Panc1 (cell line): ENCODE measurements at regions not wholly inside any gene's neighbourhood (a gene's known extent, or its start where the extent isn't known, plus 50 kb on each side); places are given as distances from the start of the nearest gene placed in this dataset.

Experiments
- ATAC-seq: fragments of 200-7000 bp; cut with Tn5 transposase; 2 replicates; pipeline ENCODE4 v1.9.1; 2020; ENCODE audit warnings: mild to moderate bottlenecking, moderate library complexity
- BruUV-seq: library from RNA; stranded (reverse); fragments of 400-500 nt; replicated peaks from 2 replicates; lab custom pipeline; 2021; lab: Mats Ljungman, UMichigan
- CTCF ChIA-PET: fragments of 300-600 bp; sonication (Branson Sonifier 250); formaldehyde crosslinking; loops from one replicate; lab custom pipeline; 2022; ENCODE audit warnings: antibody characterized with exemption; lab: Charles Lee
- POLR2A ChIA-PET: fragments of 300-600 bp; sonication (Branson Sonifier 250); formaldehyde crosslinking; loops from one replicate; lab custom pipeline; 2022; ENCODE audit warnings: antibody characterized with exemption; lab: Charles Lee
- DNase-seq: peaks from one replicate; pipeline ENCODE4 v3.0.0-alpha.2; 2010; ENCODE audit warnings: low read depth, low spot score
- H3K27ac ChIP-seq: 2 replicates; pipeline ENCODE4 v1.5.1; 2011; ENCODE audit warnings: mild to moderate bottlenecking, low read length, inconsistent platforms
- H3K27me3 ChIP-seq: fragments of 200-500 bp; sonication (Bioruptor generic); 2 replicates; pipeline ENCODE4 v1.6.0; 2014; ENCODE audit warnings: low read length, inconsistent platforms; ENCODE audit not compliant: control insufficient read depth, insufficient read depth
- H3K36me3 ChIP-seq: fragments of 200-500 bp; sonication (Bioruptor generic); 2 replicates; pipeline ENCODE4 v1.5.1; 2014; ENCODE audit warnings: inconsistent platforms, mild to moderate bottlenecking, low read length, moderate library complexity; ENCODE audit not compliant: control insufficient read depth, insufficient read depth
- H3K4me1 ChIP-seq: 2 replicates; pipeline ENCODE4 v1.5.1; 2011; ENCODE audit warnings: inconsistent platforms, mild to moderate bottlenecking, low read length, moderate library complexity; ENCODE audit not compliant: control insufficient read depth, insufficient read depth
- H3K4me3 ChIP-seq, 2 experiments: 2 replicates each; pipeline ENCODE4 v1.5.1; 2011 to 2012; ENCODE audit warnings: low read depth in 2 of 2, low read length in 2 of 2, mild to moderate bottlenecking in 2 of 2, inconsistent platforms in 1 of 2, moderate library complexity in 1 of 2
- H3K9me3 ChIP-seq: fragments of 200-500 bp; sonication (Bioruptor generic); 2 replicates; pipeline ENCODE4 v1.5.1; 2014; ENCODE audit warnings: low read depth, mild to moderate bottlenecking, inconsistent platforms, low read length, moderate library complexity; ENCODE audit not compliant: control insufficient read depth, insufficient read depth
- POLR2AphosphoS5 ChIP-seq: IDR thresholded peaks from 2 replicates; pipeline ENCODE4 v1.6.1; 2012; ENCODE audit warnings: mild to moderate bottlenecking, low read depth, low read length, moderate library complexity
- SIN3A ChIP-seq: IDR thresholded peaks from 2 replicates; pipeline ENCODE4 v1.6.1; 2012; ENCODE audit warnings: low read depth, mild to moderate bottlenecking, low read length, moderate library complexity, borderline replicate concordance; ENCODE audit not compliant: insufficient read depth
- TCF7L2 ChIP-seq: IDR thresholded peaks from 2 replicates; pipeline ENCODE4 v1.6.1; 2011; ENCODE audit warnings: mild to moderate bottlenecking, low read depth, low read length, inconsistent platforms
- in situ Hi-C: cut with HindIII; loops from 2 replicates; pipeline ENCODE4 v1.10.0; 2016; ENCODE audit warnings: low sequenced_read_pairs, low pct_unique_long_range_greater_than_20kb
- intact Hi-C: fragments of 100-400 bp; cut with micrococcal nuclease; formaldehyde crosslinking; loops from one replicate; pipeline ENCODE4 v1.10.0; 2022; ENCODE audit not compliant: unreplicated experiment
- TF ChIP-seq, protein P1 (sequence below), 2 experiments: IDR thresholded peaks; 2 replicates each; pipeline ENCODE4 v1.6.1; 2011 to 2012; ENCODE audit warnings: low read depth in 2 of 2, control low read depth in 1 of 2, low read length in 1 of 2, mild to moderate bottlenecking in 1 of 2, moderate library complexity in 1 of 2; ENCODE audit not compliant: insufficient read depth in 1 of 2
- TF ChIP-seq, protein P2 (sequence below): fragments of 450-650 bp; IDR thresholded peaks from 2 replicates; pipeline ENCODE4 v1.5.1; 2017; ENCODE audit warnings: mild to moderate bottlenecking

DNA sequence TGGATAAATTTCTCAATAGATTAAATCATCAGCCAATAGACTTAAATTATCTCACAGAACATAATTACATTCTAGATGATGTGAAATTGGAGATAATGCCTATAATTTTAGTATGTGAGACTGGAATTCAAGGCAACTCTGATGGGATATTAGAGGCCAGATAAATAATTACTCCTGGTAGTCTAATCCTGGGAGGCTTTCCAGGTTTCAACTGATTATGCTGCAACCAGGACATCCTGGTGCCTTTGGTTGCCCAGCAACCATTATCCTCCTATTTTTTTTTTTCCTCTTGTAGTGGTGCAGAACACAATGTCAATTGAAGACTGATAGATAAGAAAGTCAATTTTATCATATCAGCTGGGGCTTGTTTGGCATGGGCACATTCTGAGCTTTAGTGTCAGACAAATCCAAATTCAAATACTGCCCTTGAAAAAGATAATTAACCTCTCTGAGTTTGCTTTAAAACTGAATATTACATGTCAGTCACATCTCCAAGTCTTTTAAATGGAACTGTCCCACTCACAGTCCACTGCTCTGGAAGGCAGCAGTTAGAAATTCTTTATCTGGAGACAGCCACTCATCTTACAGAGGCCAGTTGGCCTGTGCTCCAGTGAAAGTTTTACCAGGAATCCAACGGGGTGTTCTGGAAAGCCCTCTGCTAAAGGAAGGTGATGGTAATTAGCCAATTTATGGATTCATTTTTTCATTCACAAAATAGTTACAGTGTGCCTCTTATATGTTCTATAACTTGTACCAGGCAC, 95.3 kb upstream of the GUCY1A1 start (continued):
- no peak for TF ChIP-seq POLR2AphosphoS5

DNA sequence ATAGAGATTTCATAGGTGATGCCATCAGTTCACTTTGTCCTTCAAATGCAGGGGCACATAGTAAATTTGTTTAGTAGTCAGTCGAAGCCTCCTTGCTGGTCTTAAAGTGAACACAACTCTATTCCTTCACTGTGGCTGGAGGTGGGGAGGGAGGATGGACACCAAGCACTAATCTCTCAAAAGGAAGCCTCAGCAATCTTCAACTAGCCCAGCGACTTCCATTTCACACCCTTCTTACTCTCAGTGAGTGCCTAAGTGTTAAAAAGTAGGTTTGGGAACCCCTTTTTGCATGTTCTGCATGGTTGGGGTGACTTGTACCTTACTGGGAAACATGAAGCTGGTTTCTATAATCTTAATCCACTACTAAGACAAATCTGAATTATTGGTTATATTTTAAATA, 96.0 kb upstream of the GUCY1A1 start:
- Histone ChIP-seq H3K4me3 (no peak overlapping the region), H3K36me3 (no peaks in the 10 kb centered on the region), H3K4me1 (no peaks in the 10 kb centered on the region), H3K27me3 (no peaks in the 10 kb centered on the region), H3K27ac (no peak overlapping the region), H3K9me3 (no peaks in the 10 kb centered on the region)
- intact Hi-C loops (no loop called here), in situ Hi-C loops (no loop called here)
- TF ChIP-seq POLR2AphosphoS5 (no peak), TCF7L2 (no peak), SIN3A (no peak)
- ChIA-PET CTCF (no interaction called here), POLR2A (no interaction called here)
- no peak for DNase-seq
- no peak for ATAC-seq
- BruUV-seq = no TSS peak

DNA sequence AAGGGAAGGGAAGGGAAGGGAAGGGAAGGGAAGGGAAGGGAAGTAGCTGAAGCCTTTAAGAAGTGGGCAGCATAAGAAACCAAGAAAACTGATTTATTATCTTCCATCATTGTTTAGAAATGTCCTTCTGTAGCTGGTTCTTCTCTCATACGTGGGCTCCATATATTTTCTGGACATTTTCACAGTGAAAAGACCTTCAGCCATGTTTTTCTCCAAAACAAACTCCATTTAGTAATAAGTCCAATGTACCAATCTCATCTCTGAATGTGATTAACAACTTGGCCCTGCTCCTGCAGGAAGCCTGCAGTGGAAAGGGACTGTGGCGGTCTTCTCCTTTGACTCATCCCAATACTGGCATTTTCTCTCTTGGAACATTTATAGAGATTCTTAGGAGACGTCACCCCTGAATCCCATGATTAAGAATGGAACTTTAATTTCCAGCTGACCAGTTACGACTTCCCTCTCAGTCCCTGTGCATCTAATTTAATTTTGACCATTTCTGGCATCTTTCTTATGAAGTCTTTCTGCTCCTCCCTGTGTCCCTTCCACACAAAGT, 96.6 kb upstream of the GUCY1A1 start:
- in situ Hi-C loops = no loop called here

DNA sequence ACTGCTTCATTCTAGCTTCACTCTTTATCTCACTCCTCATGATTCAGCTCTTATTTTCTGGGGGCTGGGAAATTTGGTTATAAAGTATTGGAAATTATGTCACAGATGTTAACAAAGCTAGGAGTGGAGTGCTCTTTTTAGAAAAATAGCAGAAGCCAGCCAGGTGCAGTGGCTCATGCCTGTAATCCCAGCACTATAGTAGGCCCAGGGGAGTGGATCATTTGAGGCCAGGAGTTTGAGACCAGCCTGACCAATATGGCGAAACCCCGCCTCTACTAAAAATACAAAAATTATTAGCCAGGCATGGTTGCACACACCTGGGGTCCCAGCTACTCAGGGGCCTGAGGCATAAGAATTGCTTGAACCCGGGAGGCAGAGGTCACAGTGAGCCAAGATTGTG, 97.2 kb upstream of the GUCY1A1 start:
- Histone ChIP-seq H3K4me1 (no peaks in the 10 kb centered on the region), H3K36me3 (no peaks in the 10 kb centered on the region), H3K27me3 (no peaks in the 10 kb centered on the region), H3K9me3 (no peaks in the 10 kb centered on the region), H3K4me3 (no peak overlapping the region), H3K27ac (no peak overlapping the region)
- TF ChIP-seq TCF7L2 (no peak), POLR2AphosphoS5 (no peak), SIN3A (no peak)
- TF ChIP-seq, protein P1, sequence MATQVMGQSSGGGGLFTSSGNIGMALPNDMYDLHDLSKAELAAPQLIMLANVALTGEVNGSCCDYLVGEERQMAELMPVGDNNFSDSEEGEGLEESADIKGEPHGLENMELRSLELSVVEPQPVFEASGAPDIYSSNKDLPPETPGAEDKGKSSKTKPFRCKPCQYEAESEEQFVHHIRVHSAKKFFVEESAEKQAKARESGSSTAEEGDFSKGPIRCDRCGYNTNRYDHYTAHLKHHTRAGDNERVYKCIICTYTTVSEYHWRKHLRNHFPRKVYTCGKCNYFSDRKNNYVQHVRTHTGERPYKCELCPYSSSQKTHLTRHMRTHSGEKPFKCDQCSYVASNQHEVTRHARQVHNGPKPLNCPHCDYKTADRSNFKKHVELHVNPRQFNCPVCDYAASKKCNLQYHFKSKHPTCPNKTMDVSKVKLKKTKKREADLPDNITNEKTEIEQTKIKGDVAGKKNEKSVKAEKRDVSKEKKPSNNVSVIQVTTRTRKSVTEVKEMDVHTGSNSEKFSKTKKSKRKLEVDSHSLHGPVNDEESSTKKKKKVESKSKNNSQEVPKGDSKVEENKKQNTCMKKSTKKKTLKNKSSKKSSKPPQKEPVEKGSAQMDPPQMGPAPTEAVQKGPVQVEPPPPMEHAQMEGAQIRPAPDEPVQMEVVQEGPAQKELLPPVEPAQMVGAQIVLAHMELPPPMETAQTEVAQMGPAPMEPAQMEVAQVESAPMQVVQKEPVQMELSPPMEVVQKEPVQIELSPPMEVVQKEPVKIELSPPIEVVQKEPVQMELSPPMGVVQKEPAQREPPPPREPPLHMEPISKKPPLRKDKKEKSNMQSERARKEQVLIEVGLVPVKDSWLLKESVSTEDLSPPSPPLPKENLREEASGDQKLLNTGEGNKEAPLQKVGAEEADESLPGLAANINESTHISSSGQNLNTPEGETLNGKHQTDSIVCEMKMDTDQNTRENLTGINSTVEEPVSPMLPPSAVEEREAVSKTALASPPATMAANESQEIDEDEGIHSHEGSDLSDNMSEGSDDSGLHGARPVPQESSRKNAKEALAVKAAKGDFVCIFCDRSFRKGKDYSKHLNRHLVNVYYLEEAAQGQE (IDR thresholded peaks at IDR 0.05; ENCODE audit: insufficient read depth in 1 of 2, low read depth in 2 of 2, low read length in 1 of 2) = no peak
- TF ChIP-seq, protein P2, sequence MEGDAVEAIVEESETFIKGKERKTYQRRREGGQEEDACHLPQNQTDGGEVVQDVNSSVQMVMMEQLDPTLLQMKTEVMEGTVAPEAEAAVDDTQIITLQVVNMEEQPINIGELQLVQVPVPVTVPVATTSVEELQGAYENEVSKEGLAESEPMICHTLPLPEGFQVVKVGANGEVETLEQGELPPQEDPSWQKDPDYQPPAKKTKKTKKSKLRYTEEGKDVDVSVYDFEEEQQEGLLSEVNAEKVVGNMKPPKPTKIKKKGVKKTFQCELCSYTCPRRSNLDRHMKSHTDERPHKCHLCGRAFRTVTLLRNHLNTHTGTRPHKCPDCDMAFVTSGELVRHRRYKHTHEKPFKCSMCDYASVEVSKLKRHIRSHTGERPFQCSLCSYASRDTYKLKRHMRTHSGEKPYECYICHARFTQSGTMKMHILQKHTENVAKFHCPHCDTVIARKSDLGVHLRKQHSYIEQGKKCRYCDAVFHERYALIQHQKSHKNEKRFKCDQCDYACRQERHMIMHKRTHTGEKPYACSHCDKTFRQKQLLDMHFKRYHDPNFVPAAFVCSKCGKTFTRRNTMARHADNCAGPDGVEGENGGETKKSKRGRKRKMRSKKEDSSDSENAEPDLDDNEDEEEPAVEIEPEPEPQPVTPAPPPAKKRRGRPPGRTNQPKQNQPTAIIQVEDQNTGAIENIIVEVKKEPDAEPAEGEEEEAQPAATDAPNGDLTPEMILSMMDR = no peak
- in situ Hi-C loops = no loop called here
- ChIA-PET CTCF (no interaction called here), POLR2A (no interaction called here)
- ATAC-seq (no peak), DNase-seq (no peak)
- no TSS peak for BruUV-seq
- intact Hi-C loops = no loop called here

More for the DNA sequence above, 96.6 kb upstream of the GUCY1A1 start:
- BruUV-seq = no TSS peak
- DNase-seq = no peak
- Histone ChIP-seq H3K4me1 (no peaks in the 10 kb centered on the region), H3K27me3 (no peaks in the 10 kb centered on the region), H3K27ac (no peak overlapping the region), H3K4me3 (no peak overlapping the region), H3K9me3 (no peaks in the 10 kb centered on the region), H3K36me3 (no peaks in the 10 kb centered on the region)
- POLR2A ChIA-PET = no interaction called here
- TF ChIP-seq SIN3A (no peak), POLR2AphosphoS5 (no peak), TCF7L2 (no peak)
- TF ChIP-seq, protein P2 = no peak
- intact Hi-C loops = no loop called here
- no peak for ATAC-seq
- CTCF ChIA-PET = no interaction called here
